ENCODE measurements at regions not wholly inside any gene's neighbourhood (a gene's known extent, or its start where the extent isn't known, plus 50 kb on each side); places are given as distances from the start of the nearest gene placed in this dataset.

GRCh38 chr14:84029720-84030119 lies 1500.2 kb upstream of the FLRT2 start (continued):
- no peak for TF ChIP-seq IRF2 (CRISPR knock-in tag; IDR thresholded peaks at IDR 0.05; ENCODE audit: borderline replicate concordance, low read depth)
- TF ChIP-seq, protein P1, sequence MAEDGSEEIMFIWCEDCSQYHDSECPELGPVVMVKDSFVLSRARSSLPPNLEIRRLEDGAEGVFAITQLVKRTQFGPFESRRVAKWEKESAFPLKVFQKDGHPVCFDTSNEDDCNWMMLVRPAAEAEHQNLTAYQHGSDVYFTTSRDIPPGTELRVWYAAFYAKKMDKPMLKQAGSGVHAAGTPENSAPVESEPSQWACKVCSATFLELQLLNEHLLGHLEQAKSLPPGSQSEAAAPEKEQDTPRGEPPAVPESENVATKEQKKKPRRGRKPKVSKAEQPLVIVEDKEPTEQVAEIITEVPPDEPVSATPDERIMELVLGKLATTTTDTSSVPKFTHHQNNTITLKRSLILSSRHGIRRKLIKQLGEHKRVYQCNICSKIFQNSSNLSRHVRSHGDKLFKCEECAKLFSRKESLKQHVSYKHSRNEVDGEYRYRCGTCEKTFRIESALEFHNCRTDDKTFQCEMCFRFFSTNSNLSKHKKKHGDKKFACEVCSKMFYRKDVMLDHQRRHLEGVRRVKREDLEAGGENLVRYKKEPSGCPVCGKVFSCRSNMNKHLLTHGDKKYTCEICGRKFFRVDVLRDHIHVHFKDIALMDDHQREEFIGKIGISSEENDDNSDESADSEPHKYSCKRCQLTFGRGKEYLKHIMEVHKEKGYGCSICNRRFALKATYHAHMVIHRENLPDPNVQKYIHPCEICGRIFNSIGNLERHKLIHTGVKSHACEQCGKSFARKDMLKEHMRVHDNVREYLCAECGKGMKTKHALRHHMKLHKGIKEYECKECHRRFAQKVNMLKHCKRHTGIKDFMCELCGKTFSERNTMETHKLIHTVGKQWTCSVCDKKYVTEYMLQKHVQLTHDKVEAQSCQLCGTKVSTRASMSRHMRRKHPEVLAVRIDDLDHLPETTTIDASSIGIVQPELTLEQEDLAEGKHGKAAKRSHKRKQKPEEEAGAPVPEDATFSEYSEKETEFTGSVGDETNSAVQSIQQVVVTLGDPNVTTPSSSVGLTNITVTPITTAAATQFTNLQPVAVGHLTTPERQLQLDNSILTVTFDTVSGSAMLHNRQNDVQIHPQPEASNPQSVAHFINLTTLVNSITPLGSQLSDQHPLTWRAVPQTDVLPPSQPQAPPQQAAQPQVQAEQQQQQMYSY (CRISPR knock-in tag; IDR thresholded peaks at IDR 0.05): no peak
- TF ChIP-seq, protein P2, sequence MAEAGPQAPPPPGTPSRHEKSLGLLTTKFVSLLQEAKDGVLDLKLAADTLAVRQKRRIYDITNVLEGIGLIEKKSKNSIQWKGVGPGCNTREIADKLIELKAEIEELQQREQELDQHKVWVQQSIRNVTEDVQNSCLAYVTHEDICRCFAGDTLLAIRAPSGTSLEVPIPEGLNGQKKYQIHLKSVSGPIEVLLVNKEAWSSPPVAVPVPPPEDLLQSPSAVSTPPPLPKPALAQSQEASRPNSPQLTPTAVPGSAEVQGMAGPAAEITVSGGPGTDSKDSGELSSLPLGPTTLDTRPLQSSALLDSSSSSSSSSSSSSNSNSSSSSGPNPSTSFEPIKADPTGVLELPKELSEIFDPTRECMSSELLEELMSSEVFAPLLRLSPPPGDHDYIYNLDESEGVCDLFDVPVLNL (CRISPR knock-in tag; IDR thresholded peaks at IDR 0.05; ENCODE audit: borderline replicate concordance, low read depth): no peak

GRCh38 chr14:84036840-84037239 lies 1493.1 kb upstream of the FLRT2 start:
- DNase-seq (ENCODE audit: low spot score) (no peak), ATAC-seq (no peak)
- H3K4me1 Mint-ChIP-seq: no peaks in the 10 kb centered on the region
- ChIA-PET CTCF (no interaction called here), POLR2A (no interaction called here)
- no peaks in the 10 kb centered on the region for H3K9me3 Mint-ChIP-seq
- H3K36me3 Mint-ChIP-seq: no peaks in the 10 kb centered on the region
- no peak overlapping the region for H3K4me3 Mint-ChIP-seq
- H3K27ac Mint-ChIP-seq: no peak overlapping the region
- H3K27me3 Mint-ChIP-seq (ENCODE audit: low read depth): no peaks in the 10 kb centered on the region
- TF ChIP-seq, protein P3, sequence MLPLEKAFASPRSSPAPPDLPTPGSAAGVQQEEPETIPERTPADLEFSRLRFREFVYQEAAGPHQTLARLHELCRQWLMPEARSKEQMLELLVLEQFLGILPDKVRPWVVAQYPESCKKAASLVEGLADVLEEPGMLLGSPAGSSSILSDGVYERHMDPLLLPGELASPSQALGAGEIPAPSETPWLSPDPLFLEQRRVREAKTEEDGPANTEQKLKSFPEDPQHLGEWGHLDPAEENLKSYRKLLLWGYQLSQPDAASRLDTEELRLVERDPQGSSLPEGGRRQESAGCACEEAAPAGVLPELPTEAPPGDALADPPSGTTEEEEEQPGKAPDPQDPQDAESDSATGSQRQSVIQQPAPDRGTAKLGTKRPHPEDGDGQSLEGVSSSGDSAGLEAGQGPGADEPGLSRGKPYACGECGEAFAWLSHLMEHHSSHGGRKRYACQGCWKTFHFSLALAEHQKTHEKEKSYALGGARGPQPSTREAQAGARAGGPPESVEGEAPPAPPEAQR (CRISPR knock-in tag; IDR thresholded peaks at IDR 0.05): no peak
- TF ChIP-seq ETV6 (CRISPR knock-in tag; IDR thresholded peaks at IDR 0.05) (no peak), ZNF416 (CRISPR knock-in tag; IDR thresholded peaks at IDR 0.05) (no peak), AR (CRISPR knock-in tag; IDR thresholded peaks at IDR 0.05) (no peak), ZNF121 (CRISPR knock-in tag; IDR thresholded peaks at IDR 0.05) (no peak), NR3C1 (CRISPR knock-in tag; conservative IDR thresholded peaks at IDR 0.05; ENCODE audit: low read depth) (no peak)
- TF ChIP-seq, protein P4, sequence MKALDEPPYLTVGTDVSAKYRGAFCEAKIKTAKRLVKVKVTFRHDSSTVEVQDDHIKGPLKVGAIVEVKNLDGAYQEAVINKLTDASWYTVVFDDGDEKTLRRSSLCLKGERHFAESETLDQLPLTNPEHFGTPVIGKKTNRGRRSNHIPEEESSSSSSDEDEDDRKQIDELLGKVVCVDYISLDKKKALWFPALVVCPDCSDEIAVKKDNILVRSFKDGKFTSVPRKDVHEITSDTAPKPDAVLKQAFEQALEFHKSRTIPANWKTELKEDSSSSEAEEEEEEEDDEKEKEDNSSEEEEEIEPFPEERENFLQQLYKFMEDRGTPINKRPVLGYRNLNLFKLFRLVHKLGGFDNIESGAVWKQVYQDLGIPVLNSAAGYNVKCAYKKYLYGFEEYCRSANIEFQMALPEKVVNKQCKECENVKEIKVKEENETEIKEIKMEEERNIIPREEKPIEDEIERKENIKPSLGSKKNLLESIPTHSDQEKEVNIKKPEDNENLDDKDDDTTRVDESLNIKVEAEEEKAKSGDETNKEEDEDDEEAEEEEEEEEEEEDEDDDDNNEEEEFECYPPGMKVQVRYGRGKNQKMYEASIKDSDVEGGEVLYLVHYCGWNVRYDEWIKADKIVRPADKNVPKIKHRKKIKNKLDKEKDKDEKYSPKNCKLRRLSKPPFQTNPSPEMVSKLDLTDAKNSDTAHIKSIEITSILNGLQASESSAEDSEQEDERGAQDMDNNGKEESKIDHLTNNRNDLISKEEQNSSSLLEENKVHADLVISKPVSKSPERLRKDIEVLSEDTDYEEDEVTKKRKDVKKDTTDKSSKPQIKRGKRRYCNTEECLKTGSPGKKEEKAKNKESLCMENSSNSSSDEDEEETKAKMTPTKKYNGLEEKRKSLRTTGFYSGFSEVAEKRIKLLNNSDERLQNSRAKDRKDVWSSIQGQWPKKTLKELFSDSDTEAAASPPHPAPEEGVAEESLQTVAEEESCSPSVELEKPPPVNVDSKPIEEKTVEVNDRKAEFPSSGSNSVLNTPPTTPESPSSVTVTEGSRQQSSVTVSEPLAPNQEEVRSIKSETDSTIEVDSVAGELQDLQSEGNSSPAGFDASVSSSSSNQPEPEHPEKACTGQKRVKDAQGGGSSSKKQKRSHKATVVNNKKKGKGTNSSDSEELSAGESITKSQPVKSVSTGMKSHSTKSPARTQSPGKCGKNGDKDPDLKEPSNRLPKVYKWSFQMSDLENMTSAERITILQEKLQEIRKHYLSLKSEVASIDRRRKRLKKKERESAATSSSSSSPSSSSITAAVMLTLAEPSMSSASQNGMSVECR (CRISPR knock-in tag; IDR thresholded peaks at IDR 0.05; ENCODE audit: borderline replicate concordance): no peak

Measured in WTC11 (cell line).